ENCODE measurements at regions not wholly inside any gene's neighbourhood (a gene's known extent, or its start where the extent isn't known, plus 50 kb on each side); places are given as distances from the start of the nearest gene placed in this dataset.

GRCh38 chr14:98169170-98169587 lies 1102.8 kb downstream of the BCL11B start:
- H3K27ac ChIP-seq, result no peak overlapping the region
- H3K9me3 ChIP-seq, result no peaks in the 10 kb centered on the region
- no peaks in the 10 kb centered on the region for H3K4me1 ChIP-seq (ENCODE audit: control insufficient read depth in 1 of 2, low read depth in 2 of 2)
- H3K27me3 ChIP-seq (replicated peaks; ENCODE audit: insufficient read depth), result no peaks in the 10 kb centered on the region
- H3K36me3 ChIP-seq, result no peaks in the 10 kb centered on the region
- DNase-seq (ENCODE audit: low spot score), result no peak
- no peak for ATAC-seq (ENCODE audit: insufficient number of reproducible peaks, low FRiP score, low read depth)
- H3K4me3 ChIP-seq, result no peak overlapping the region
- TF ChIP-seq CTCF (IDR thresholded peaks at IDR 0.05), result no peak

GRCh38 chr14:98170575-98170974 lies 1101.4 kb downstream of the BCL11B start:
- ATAC-seq (ENCODE audit: insufficient number of reproducible peaks, low FRiP score, low read depth) (no peak), DNase-seq (ENCODE audit: low spot score) (no peak)
- Histone ChIP-seq H3K27ac (no peak overlapping the region), H3K4me1 (ENCODE audit: control insufficient read depth in 1 of 2, low read depth in 2 of 2) (no peaks in the 10 kb centered on the region), H3K9me3 (no peaks in the 10 kb centered on the region), H3K36me3 (no peaks in the 10 kb centered on the region), H3K4me3 (no peak overlapping the region), H3K27me3 (replicated peaks; ENCODE audit: insufficient read depth) (no peaks in the 10 kb centered on the region)
- TF ChIP-seq CTCF (IDR thresholded peaks at IDR 0.05), result no peak

GRCh38 chr14:98171654-98172053 lies 1100.3 kb downstream of the BCL11B start:
- no peaks in the 10 kb centered on the region for H3K4me1 ChIP-seq (ENCODE audit: control insufficient read depth in 1 of 2, low read depth in 2 of 2)
- no peaks in the 10 kb centered on the region for H3K36me3 ChIP-seq
- no peaks in the 10 kb centered on the region for H3K27me3 ChIP-seq (replicated peaks; ENCODE audit: insufficient read depth)
- H3K9me3 ChIP-seq, result no peaks in the 10 kb centered on the region
- no peak for DNase-seq (ENCODE audit: low spot score)
- H3K4me3 ChIP-seq, result no peak overlapping the region
- ATAC-seq (ENCODE audit: insufficient number of reproducible peaks, low FRiP score, low read depth), result no peak
- TF ChIP-seq CTCF (IDR thresholded peaks at IDR 0.05), result no peak
- no peak overlapping the region for H3K27ac ChIP-seq

- DNase-seq (ENCODE audit: low spot score) (no peak), ATAC-seq (ENCODE audit: insufficient number of reproducible peaks, low FRiP score, low read depth) (no peak)
- H3K27ac ChIP-seq, result no peak overlapping the region
- no peaks in the 10 kb centered on the region for H3K9me3 ChIP-seq
- no peak overlapping the region for H3K4me3 ChIP-seq
- no peaks in the 10 kb centered on the region for H3K27me3 ChIP-seq (replicated peaks; ENCODE audit: insufficient read depth)
- no peaks in the 10 kb centered on the region for H3K36me3 ChIP-seq
- no peaks in the 10 kb centered on the region for H3K4me1 ChIP-seq (ENCODE audit: control insufficient read depth in 1 of 2, low read depth in 2 of 2)
- TF ChIP-seq CTCF (IDR thresholded peaks at IDR 0.05), result no peak
Observed at GRCh38 chr14:98172243-98172778, 1099.7 kb downstream of the BCL11B start.

- H3K4me1 ChIP-seq (ENCODE audit: control insufficient read depth in 1 of 2, low read depth in 2 of 2), result no peaks in the 10 kb centered on the region
- no peak for TF ChIP-seq CTCF (IDR thresholded peaks at IDR 0.05)
- DNase-seq (ENCODE audit: low spot score), result no peak
- H3K9me3 ChIP-seq, result no peaks in the 10 kb centered on the region
- no peak for ATAC-seq (ENCODE audit: insufficient number of reproducible peaks, low FRiP score, low read depth)
- H3K36me3 ChIP-seq, result no peaks in the 10 kb centered on the region
- no peak overlapping the region for H3K4me3 ChIP-seq
- H3K27me3 ChIP-seq (replicated peaks; ENCODE audit: insufficient read depth), result no peaks in the 10 kb centered on the region
- no peak overlapping the region for H3K27ac ChIP-seq
Observed at GRCh38 chr14:98173305-98173704, 1098.7 kb downstream of the BCL11B start.
